Activated T-helper 17 cell treated with anti-CD3 and anti-CD28 coated beads, Interleukin-2, amount 50 U/mL, for 72 hours (primary cell): ENCODE measurements at regions not wholly inside any gene's neighbourhood (a gene's known extent, or its start where the extent isn't known, plus 50 kb on each side); places are given as distances from the start of the nearest gene placed in this dataset.

Experiments
- ATAC-seq: fragments of 150-1000 bp; cut with Tn5 transposase; replicated peaks from 2 replicates; pipeline ENCODE4 v1.10.0; 2021; ENCODE audit warnings: mild to moderate bottlenecking, moderate library complexity
- H3K27ac Mint-ChIP-seq: one replicate; pipeline ENCODE4 v1.8.0; 2022; ENCODE audit warnings: mixed read lengths
- H3K27me3 Mint-ChIP-seq: one replicate; pipeline ENCODE4 v1.8.0; 2022; ENCODE audit warnings: mixed read lengths
- H3K36me3 Mint-ChIP-seq: one replicate; pipeline ENCODE4 v1.8.0; 2022; ENCODE audit warnings: low read depth, mild to moderate bottlenecking, mixed read lengths
- H3K4me1 Mint-ChIP-seq: one replicate; pipeline ENCODE4 v1.8.0; 2022; ENCODE audit warnings: mixed read lengths
- H3K4me3 Mint-ChIP-seq: one replicate; pipeline ENCODE4 v1.8.0; 2022; ENCODE audit warnings: mild to moderate bottlenecking, mixed read lengths
- H3K9me3 Mint-ChIP-seq: one replicate; pipeline ENCODE4 v1.8.0; 2022; ENCODE audit warnings: mixed read lengths

GRCh38 chr18:73315381-73315780 is 447.6 kb upstream of the NETO1 start:
- no peak overlapping the region for H3K27ac Mint-ChIP-seq
- ATAC-seq, result no peak
- H3K9me3 Mint-ChIP-seq, result peaks cover 8% of the 10 kb centered on the region

GRCh38 chr18:73313476-73313875 is 445.7 kb upstream of the NETO1 start:
- no peak overlapping the region for H3K4me3 Mint-ChIP-seq
- no peak for ATAC-seq
- H3K9me3 Mint-ChIP-seq, result peaks cover 8% of the 10 kb centered on the region
- no peaks in the 10 kb centered on the region for H3K36me3 Mint-ChIP-seq
- H3K27ac Mint-ChIP-seq, result no peak overlapping the region
- H3K27me3 Mint-ChIP-seq, result no peaks in the 10 kb centered on the region
- no peaks in the 10 kb centered on the region for H3K4me1 Mint-ChIP-seq

More at GRCh38 chr18:73315381-73315780, 447.6 kb upstream of the NETO1 start:
- H3K27me3 Mint-ChIP-seq, result no peaks in the 10 kb centered on the region
- no peaks in the 10 kb centered on the region for H3K4me1 Mint-ChIP-seq
- no peaks in the 10 kb centered on the region for H3K36me3 Mint-ChIP-seq
- no peak overlapping the region for H3K4me3 Mint-ChIP-seq

- Mint-ChIP-seq H3K27ac (no peak overlapping the region), H3K27me3 (no peaks in the 10 kb centered on the region)
Observed at GRCh38 chr18:73296686-73297085, 428.9 kb upstream of the NETO1 start.

GRCh38 chr18:73292156-73292555 is 424.4 kb upstream of the NETO1 start:
- no peaks in the 10 kb centered on the region for H3K36me3 Mint-ChIP-seq
- H3K27me3 Mint-ChIP-seq, result no peaks in the 10 kb centered on the region
- ATAC-seq, result no peak
- no peaks in the 10 kb centered on the region for H3K4me1 Mint-ChIP-seq
- no peak overlapping the region for H3K27ac Mint-ChIP-seq
- H3K9me3 Mint-ChIP-seq, result peaks cover 17% of the 10 kb centered on the region
- no peak overlapping the region for H3K4me3 Mint-ChIP-seq

More at GRCh38 chr18:73296686-73297085, 428.9 kb upstream of the NETO1 start:
- Mint-ChIP-seq H3K9me3 (peaks cover 18% of the 10 kb centered on the region), H3K4me1 (no peaks in the 10 kb centered on the region), H3K4me3 (no peak overlapping the region), H3K36me3 (no peaks in the 10 kb centered on the region)
- no peak for ATAC-seq

- no peak for ATAC-seq
- no peaks in the 10 kb centered on the region for H3K4me1 Mint-ChIP-seq
Observed at GRCh38 chr18:73288813-73289212, 421.0 kb upstream of the NETO1 start.

GRCh38 chr18:73286584-73286983 is 418.8 kb upstream of the NETO1 start:
- Mint-ChIP-seq H3K27me3 (no peaks in the 10 kb centered on the region), H3K9me3 (peaks cover 6% of the 10 kb centered on the region), H3K36me3 (no peaks in the 10 kb centered on the region), H3K4me3 (no peak overlapping the region), H3K27ac (no peak overlapping the region), H3K4me1 (no peaks in the 10 kb centered on the region)
- ATAC-seq, result no peak

More at GRCh38 chr18:73288813-73289212, 421.0 kb upstream of the NETO1 start:
- no peak overlapping the region for H3K4me3 Mint-ChIP-seq
- H3K36me3 Mint-ChIP-seq, result no peaks in the 10 kb centered on the region
- H3K27ac Mint-ChIP-seq, result no peak overlapping the region
- no peaks in the 10 kb centered on the region for H3K27me3 Mint-ChIP-seq
- peaks cover 6% of the 10 kb centered on the region for H3K9me3 Mint-ChIP-seq

- Mint-ChIP-seq H3K9me3 (peaks cover 3% of the 10 kb centered on the region), H3K4me3 (no peak overlapping the region), H3K27ac (no peak overlapping the region), H3K27me3 (no peaks in the 10 kb centered on the region), H3K36me3 (no peaks in the 10 kb centered on the region), H3K4me1 (no peaks in the 10 kb centered on the region)
- ATAC-seq, result no peak
Observed at GRCh38 chr18:73283788-73284187, 416.0 kb upstream of the NETO1 start.

- H3K9me3 Mint-ChIP-seq, result peaks cover 11% of the 10 kb centered on the region
- H3K27me3 Mint-ChIP-seq, result no peaks in the 10 kb centered on the region
- no peaks in the 10 kb centered on the region for H3K36me3 Mint-ChIP-seq
- H3K27ac Mint-ChIP-seq, result no peak overlapping the region
- H3K4me1 Mint-ChIP-seq, result no peaks in the 10 kb centered on the region
- no peak for ATAC-seq
- H3K4me3 Mint-ChIP-seq, result no peak overlapping the region
Observed at GRCh38 chr18:73283032-73283431, 415.2 kb upstream of the NETO1 start.

- no peaks in the 10 kb centered on the region for H3K36me3 Mint-ChIP-seq
- no peaks in the 10 kb centered on the region for H3K27me3 Mint-ChIP-seq
- H3K27ac Mint-ChIP-seq, result no peak overlapping the region
- no peaks in the 10 kb centered on the region for H3K4me1 Mint-ChIP-seq
- ATAC-seq, result no peak
- H3K4me3 Mint-ChIP-seq, result no peak overlapping the region
- peaks cover 11% of the 10 kb centered on the region for H3K9me3 Mint-ChIP-seq
Observed at GRCh38 chr18:73279498-73279897, 411.7 kb upstream of the NETO1 start.

- Mint-ChIP-seq H3K27me3 (no peaks in the 10 kb centered on the region), H3K4me3 (no peak overlapping the region), H3K9me3 (peaks cover 11% of the 10 kb centered on the region), H3K4me1 (no peaks in the 10 kb centered on the region), H3K27ac (no peak overlapping the region), H3K36me3 (no peaks in the 10 kb centered on the region)
- no peak for ATAC-seq
Observed at GRCh38 chr18:73274812-73275621, 407.2 kb upstream of the NETO1 start.

GRCh38 chr18:73270920-73271634 is 403.3 kb upstream of the NETO1 start:
- Mint-ChIP-seq H3K27me3 (no peaks in the 10 kb centered on the region), H3K4me3 (no peak overlapping the region), H3K36me3 (no peaks in the 10 kb centered on the region), H3K9me3 (peaks cover 4% of the 10 kb centered on the region), H3K27ac (no peak overlapping the region), H3K4me1 (no peaks in the 10 kb centered on the region)
- no peak for ATAC-seq

GRCh38 chr18:73264562-73264921 is 396.8 kb upstream of the NETO1 start:
- H3K4me3 Mint-ChIP-seq, result no peak overlapping the region
- H3K9me3 Mint-ChIP-seq, result no peaks in the 10 kb centered on the region
- no peaks in the 10 kb centered on the region for H3K4me1 Mint-ChIP-seq
- H3K27ac Mint-ChIP-seq, result no peak overlapping the region
- no peaks in the 10 kb centered on the region for H3K27me3 Mint-ChIP-seq
- ATAC-seq, result no peak
- H3K36me3 Mint-ChIP-seq, result no peaks in the 10 kb centered on the region

- Mint-ChIP-seq H3K36me3 (no peaks in the 10 kb centered on the region), H3K4me3 (no peak overlapping the region), H3K9me3 (peaks cover 3% of the 10 kb centered on the region), H3K27me3 (no peaks in the 10 kb centered on the region), H3K4me1 (no peaks in the 10 kb centered on the region), H3K27ac (no peak overlapping the region)
- ATAC-seq, result no peak
Observed at GRCh38 chr18:73261923-73262322, 394.1 kb upstream of the NETO1 start.

GRCh38 chr18:73261243-73261642 is 393.5 kb upstream of the NETO1 start:
- ATAC-seq, result no peak
- H3K36me3 Mint-ChIP-seq, result no peaks in the 10 kb centered on the region

More at GRCh38 chr18:73261243-73261642, 393.5 kb upstream of the NETO1 start:
- no peaks in the 10 kb centered on the region for H3K4me1 Mint-ChIP-seq
- H3K9me3 Mint-ChIP-seq, result peaks cover 3% of the 10 kb centered on the region
- H3K4me3 Mint-ChIP-seq, result no peak overlapping the region
- H3K27me3 Mint-ChIP-seq, result no peaks in the 10 kb centered on the region
- no peak overlapping the region for H3K27ac Mint-ChIP-seq
